GM21367 (cell line): ENCODE measurements at regions not wholly inside any gene's neighbourhood (a gene's known extent, or its start where the extent isn't known, plus 50 kb on each side); places are given as distances from the start of the nearest gene placed in this dataset.
"Not testable (repeated sequence)": the region's sequence is repeated elsewhere in the genome, so short reads cannot be mapped to it uniquely, and the experiment has no call there.

ENCODE experiments used
- ATAC-seq: cut with Tn5 transposase; IDR thresholded peaks from one replicate; pipeline ENCODE4 v1.9.1; 2021; ENCODE audit not compliant: unreplicated experiment

GRCh38 chr2:122007577-122007976 is 252.1 kb downstream of the TSN start:
- ATAC-seq, result no peak

DNA sequence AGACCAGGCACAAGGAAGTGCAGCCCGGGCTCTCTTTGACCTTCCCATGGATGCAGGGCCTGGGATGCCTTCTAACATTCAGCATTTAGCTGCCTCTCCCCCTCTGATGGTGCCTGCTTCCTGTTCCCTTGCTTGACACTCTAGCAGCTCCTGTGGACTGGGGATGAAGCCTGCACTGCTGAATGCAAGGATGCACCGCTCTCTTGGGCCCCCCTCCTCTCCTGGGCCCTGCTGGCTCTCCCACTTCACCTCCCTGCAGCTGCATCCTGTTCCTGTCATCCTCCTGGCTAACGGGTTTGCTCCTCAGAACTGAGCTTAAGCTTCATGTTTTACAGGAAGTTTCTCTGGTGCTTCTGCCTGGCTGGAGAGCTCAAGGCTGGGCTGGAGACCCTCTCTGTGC is 254.1 kb downstream of the TSN start:
- no peak for ATAC-seq

DNA sequence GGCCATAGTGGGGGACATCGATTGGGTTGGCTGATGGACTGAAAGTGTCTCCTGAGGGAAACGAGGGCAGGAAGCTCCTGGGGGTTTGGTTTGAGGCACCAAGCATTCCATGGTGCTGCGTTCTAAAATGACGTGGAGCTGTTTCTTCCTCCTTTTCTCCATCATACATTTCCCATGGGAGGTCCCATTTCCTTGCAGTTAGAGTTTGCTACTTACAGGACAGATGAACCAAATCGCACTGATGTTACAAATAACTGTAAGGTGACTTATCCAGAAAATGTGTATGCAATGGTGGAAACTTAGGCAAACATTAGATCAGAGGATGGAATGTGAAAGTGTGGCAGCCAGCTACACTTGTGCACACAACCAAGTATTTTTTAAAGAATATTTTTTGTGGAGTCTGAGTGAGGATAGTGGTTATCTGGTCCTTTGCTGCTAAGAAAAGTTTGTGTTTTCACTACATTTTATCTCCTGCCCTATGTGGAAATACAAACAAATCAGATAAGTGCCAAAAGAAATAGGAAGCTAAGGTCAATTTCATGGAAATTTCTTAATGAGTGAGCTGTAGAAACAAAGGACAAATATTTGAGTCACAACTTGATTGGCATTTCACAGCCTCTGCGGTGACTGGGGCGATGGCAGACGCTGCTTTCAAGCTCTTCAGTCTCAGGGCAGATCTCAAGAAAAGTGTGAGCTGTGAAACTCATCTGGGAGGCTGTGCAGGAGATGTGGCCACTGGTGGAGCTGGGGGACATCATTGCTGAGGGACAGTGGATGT is 256.2 kb downstream of the TSN start:
- ATAC-seq, result no peak

- no peak for ATAC-seq
These were observed 263.3 kb downstream of the TSN start for GRCh38 chr2:122018736-122019135.

DNA sequence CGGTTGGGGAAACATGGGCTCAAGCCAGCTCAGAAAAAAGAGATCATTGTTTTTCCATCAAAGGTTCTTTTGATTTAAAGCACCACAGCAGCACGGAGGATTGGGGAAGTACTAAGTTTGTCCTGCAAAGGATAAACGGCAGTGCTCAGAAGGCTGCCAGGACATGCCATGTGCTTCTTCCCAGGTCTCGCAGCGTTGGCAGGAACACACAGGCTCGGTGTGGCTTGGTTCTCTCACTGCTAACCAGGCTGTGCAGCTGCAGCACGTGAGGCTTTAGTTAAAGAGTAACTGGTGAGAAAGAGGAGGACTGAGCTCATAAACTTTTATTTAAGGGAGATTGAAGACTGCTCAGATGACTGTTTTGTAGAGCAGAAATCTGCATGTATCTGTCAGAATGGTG is 264.3 kb downstream of the TSN start:
- no peak for ATAC-seq

- no peak for ATAC-seq
These were observed 264.9 kb downstream of the TSN start for GRCh38 chr2:122020377-122020776.

GRCh38 chr2:122021941-122022340 is 266.5 kb downstream of the TSN start:
- ATAC-seq, result no peak

- no peak for ATAC-seq
These were observed 267.1 kb downstream of the TSN start for GRCh38 chr2:122022531-122022930.

GRCh38 chr2:122023059-122023864 is 267.8 kb downstream of the TSN start:
- ATAC-seq, result no peak

- no peak for ATAC-seq
These were observed 272.2 kb downstream of the TSN start for GRCh38 chr2:122027510-122028217.

DNA sequence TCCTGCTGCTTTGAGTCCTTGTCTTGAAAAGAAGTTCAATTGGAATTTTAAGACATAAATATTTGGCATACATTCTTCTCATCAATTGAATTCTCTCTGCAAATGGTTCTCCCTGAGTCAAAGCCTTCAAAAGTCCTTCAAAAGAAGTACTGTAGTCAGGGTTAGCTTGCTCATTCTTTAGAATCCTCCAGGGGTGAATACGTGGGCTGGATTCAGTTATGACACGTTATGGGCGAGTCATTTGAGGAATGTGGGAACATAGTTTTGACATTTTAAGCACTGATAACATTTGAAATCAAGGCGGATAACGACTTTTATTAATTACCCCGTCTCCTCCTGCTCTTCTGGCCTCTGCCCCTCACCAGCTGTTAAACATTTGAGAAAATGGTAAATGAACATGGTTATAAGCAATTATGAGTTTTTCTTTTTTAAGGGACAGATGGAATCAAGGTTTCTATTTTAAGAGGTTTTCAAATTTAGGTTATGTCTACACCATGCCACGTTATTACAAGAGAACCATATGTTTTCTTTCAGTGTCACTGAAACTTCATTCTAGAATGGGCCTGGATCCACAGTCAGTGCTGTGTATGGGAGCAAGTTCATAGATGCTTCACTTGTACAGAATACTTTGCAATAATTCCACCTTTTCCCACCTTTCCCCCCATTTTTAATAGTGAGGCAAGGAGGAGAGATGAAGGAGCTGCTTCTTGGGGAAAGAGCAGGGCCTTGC is 273.1 kb downstream of the TSN start:
- ATAC-seq, result no peak

- no peak for ATAC-seq
These were observed 274.0 kb downstream of the TSN start for GRCh38 chr2:122029456-122029855.

- no peak for ATAC-seq
These were observed 274.5 kb downstream of the TSN start for GRCh38 chr2:122029945-122030344.

DNA sequence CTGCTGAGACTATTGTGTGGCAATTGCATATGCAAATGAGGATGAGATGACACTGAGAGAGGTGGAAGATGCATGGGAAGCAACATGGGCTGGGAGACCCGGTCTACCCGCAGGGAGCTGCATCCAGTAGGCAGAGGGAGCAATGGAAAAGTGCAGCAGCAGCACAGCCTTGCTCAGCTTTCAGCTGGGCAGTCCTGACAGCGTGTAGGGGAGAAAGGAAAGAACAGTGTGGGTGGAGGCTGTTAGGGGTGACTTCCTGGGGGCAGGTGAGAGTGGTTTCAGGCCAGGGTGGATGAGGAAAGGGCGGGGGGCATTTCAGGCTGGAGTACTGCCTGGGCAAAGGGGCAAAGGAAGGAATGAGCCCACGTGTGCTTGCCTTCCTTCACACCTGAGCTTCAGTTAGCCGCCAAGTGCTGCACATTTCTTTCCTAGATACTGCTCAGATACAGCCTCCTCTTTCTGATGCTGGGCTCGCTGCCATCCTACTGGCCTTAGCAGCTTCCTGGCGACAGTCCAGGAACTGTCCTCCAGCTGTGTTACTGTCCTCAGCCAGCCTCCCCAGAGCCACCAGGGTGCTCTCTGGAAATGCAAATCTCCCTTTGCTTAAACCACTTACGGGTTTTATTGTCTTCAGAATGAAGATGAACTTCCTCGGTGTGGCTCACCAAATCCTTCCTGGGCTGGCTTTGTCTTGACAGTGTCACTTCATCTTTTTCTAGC is 276.3 kb downstream of the TSN start:
- ATAC-seq, result no peak

- ATAC-seq, result no peak
These were observed 276.8 kb downstream of the TSN start for GRCh38 chr2:122032264-122032645.

DNA sequence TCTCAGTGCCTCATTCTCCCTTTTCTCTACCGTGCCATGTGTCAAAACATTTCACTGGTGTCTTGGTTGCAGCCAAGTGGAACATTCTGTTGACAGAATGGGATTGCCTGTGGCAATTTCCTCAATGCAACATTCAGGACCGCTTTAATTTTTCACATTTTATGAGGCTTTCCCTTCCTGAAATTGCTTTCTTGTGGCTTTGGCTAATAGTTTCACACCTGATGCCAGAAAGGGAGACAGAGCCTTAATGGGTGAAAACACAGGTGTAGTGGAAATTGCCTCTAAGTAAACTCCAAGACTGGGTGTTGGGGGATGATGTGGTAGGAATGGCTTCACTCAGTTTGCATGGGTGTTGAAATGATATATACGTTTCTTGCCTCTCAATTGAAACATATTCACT is 278.3 kb downstream of the TSN start:
- ATAC-seq, result no peak

DNA sequence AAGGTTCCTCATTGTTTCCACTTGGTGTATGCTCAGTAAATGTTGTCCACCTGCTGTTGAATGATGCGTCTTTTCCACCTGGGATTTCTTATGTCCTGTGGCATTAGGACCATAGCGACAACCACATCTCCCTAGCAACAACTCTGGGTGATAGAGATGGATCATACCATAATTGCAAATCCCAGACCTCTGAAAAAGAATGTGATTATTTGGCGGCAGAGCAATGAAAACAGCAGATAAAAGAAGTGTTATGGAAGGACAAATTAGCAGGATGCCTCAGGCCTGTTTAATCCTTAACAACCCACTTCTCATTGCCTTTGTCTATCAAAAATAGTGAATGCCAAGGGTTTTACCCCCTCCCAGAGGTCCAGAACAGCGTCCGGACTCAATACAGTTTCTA is 278.9 kb downstream of the TSN start:
- ATAC-seq, result no peak

- ATAC-seq, result no peak
These were observed 279.3 kb downstream of the TSN start for GRCh38 chr2:122034777-122035176.

- ATAC-seq, result not testable (repeated sequence)
These were observed 283.4 kb downstream of the TSN start for GRCh38 chr2:122038816-122039215.

- no peak for ATAC-seq
These were observed 286.0 kb downstream of the TSN start for GRCh38 chr2:122041455-122041854.
